PFSK-1 (cell line): ENCODE measurements at regions not wholly inside any gene's neighbourhood (a gene's known extent, or its start where the extent isn't known, plus 50 kb on each side); places are given as distances from the start of the nearest gene placed in this dataset.

Source experiments
- FOXP2 ChIP-seq: optimal IDR thresholded peaks from 2 replicates; pipeline ENCODE3; 2011; ENCODE audit warnings: borderline replicate concordance, control low read depth, inconsistent platforms; ENCODE audit not compliant: insufficient read depth; ENCODE audit errors: extremely low read length, extremely low read depth
- POLR2AphosphoS5 ChIP-seq: IDR thresholded peaks from 2 replicates; pipeline ENCODE4 v1.6.1; 2012; ENCODE audit warnings: low read depth, mild to moderate bottlenecking, control low read depth, low read length, moderate library complexity
- SIN3A ChIP-seq: IDR thresholded peaks from 2 replicates; pipeline ENCODE4 v1.6.1; 2012; ENCODE audit warnings: mild to moderate bottlenecking, low read length, moderate library complexity, borderline replicate concordance; ENCODE audit not compliant: insufficient read depth
- TAF1 ChIP-seq: IDR thresholded peaks from 2 replicates; pipeline ENCODE4 v1.6.1; 2012; ENCODE audit warnings: low read length, control low read depth, borderline replicate concordance; ENCODE audit not compliant: insufficient read depth
- TF ChIP-seq, protein P1 (sequence below), 2 experiments: IDR thresholded peaks; 2 replicates each; pipeline versions ENCODE4 v1.6.1 to v1.8.0; 2011 to 2012; ENCODE audit warnings: low read depth in 2 of 2, low read length in 2 of 2, control low read depth in 1 of 2, inconsistent platforms in 1 of 2, mild to moderate bottlenecking in 1 of 2, moderate library complexity in 1 of 2; ENCODE audit not compliant: insufficient read depth in 1 of 2

DNA sequence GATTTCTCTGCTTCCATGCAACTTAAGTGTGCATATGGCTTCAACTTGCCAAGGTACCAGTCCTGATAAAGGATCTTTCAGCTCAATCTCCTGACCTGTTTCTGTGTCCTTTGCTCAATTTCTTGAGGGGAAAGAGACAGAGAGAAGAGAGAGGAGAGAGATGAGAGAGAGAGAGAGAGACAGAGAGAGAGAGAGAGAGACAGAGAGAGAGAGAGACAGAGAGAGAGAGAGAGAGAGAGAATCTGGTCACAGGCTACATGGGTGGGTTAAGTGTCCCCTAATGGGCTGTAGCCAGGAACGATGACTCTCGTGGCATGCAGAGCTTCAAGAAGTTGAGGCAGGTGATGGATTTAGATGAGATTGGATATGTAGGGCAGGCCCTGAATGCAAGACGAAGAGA is 335.2 kb upstream of the PRKCQ start:
- no peak for TF ChIP-seq POLR2AphosphoS5
- TF ChIP-seq, protein P1, sequence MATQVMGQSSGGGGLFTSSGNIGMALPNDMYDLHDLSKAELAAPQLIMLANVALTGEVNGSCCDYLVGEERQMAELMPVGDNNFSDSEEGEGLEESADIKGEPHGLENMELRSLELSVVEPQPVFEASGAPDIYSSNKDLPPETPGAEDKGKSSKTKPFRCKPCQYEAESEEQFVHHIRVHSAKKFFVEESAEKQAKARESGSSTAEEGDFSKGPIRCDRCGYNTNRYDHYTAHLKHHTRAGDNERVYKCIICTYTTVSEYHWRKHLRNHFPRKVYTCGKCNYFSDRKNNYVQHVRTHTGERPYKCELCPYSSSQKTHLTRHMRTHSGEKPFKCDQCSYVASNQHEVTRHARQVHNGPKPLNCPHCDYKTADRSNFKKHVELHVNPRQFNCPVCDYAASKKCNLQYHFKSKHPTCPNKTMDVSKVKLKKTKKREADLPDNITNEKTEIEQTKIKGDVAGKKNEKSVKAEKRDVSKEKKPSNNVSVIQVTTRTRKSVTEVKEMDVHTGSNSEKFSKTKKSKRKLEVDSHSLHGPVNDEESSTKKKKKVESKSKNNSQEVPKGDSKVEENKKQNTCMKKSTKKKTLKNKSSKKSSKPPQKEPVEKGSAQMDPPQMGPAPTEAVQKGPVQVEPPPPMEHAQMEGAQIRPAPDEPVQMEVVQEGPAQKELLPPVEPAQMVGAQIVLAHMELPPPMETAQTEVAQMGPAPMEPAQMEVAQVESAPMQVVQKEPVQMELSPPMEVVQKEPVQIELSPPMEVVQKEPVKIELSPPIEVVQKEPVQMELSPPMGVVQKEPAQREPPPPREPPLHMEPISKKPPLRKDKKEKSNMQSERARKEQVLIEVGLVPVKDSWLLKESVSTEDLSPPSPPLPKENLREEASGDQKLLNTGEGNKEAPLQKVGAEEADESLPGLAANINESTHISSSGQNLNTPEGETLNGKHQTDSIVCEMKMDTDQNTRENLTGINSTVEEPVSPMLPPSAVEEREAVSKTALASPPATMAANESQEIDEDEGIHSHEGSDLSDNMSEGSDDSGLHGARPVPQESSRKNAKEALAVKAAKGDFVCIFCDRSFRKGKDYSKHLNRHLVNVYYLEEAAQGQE (IDR thresholded peaks at IDR 0.05; ENCODE audit: insufficient read depth in 1 of 2, low read depth in 2 of 2, low read length in 2 of 2): no peak
- TF ChIP-seq FOXP2: no peak
- TF ChIP-seq SIN3A: no peak
- no peak for TF ChIP-seq TAF1

DNA sequence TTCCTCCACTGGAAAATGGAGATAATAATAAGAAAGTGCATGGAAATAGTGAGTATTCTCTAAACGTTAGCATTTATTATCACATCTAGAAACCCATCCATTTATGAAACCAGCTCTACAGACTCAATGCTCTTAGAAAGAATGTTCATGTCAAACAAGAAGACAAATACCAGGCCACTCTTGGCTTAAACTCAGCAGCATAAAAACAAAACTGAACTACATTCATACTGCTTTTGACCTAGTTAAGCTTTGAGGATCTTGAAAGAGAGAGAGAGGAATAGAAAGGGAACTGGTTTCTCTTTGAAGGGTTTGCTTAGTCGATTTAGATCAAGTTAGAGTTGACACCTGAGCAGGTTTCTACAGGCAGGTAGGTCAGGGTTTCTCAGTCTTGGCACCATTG is 332.9 kb upstream of the PRKCQ start:
- no peak for TF ChIP-seq FOXP2
- TF ChIP-seq SIN3A: no peak
- no peak for TF ChIP-seq POLR2AphosphoS5
- TF ChIP-seq, protein P1 (IDR thresholded peaks at IDR 0.05; ENCODE audit: insufficient read depth in 1 of 2, low read depth in 2 of 2, low read length in 2 of 2): no peak
- no peak for TF ChIP-seq TAF1

DNA sequence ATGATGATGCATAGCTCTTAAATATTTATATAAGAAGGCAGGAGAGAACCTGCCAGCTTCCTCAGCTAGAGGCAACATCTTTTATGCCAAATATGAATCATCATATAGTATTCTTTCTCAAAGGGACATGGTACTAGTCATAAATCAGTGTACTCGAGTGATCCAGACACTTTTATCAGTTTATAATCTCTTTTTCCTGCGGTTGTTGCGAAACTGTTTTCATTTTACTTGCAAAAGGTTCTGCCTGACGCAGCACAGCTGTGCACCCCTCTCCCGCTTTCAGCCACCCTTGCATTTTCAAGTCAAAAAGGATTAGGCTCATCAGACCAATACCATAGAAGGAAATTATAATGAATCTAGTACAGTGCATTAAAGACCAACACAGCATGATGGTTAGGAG is 332.3 kb upstream of the PRKCQ start:
- TF ChIP-seq FOXP2 (no peak), POLR2AphosphoS5 (no peak), TAF1 (no peak), SIN3A (no peak)
- TF ChIP-seq, protein P1 (IDR thresholded peaks at IDR 0.05; ENCODE audit: insufficient read depth in 1 of 2, low read depth in 2 of 2, low read length in 2 of 2): no peak

DNA sequence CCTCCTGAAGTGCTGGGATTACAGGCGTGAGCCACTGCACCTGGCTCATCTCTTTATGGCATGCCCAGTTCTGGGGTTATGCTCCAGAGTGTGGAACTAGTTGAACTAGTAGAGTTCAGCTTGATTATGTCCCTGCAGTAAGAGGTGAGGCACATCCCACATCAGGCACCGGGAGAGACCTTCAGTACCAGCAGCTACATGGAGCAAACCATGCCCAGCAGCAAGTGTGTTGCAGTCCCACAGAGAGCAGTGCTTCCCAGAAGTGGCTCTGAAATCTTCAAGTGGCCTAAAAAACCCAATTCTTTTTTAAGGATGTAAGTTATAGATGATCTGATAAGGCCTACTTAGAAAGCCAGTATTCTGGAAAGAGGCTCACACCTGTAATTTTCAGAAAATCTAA is 331.9 kb upstream of the PRKCQ start:
- TF ChIP-seq, protein P1 (IDR thresholded peaks at IDR 0.05; ENCODE audit: insufficient read depth in 1 of 2, low read depth in 2 of 2, low read length in 2 of 2): no peak
- TF ChIP-seq POLR2AphosphoS5 (no peak), SIN3A (no peak), FOXP2 (no peak)

DNA sequence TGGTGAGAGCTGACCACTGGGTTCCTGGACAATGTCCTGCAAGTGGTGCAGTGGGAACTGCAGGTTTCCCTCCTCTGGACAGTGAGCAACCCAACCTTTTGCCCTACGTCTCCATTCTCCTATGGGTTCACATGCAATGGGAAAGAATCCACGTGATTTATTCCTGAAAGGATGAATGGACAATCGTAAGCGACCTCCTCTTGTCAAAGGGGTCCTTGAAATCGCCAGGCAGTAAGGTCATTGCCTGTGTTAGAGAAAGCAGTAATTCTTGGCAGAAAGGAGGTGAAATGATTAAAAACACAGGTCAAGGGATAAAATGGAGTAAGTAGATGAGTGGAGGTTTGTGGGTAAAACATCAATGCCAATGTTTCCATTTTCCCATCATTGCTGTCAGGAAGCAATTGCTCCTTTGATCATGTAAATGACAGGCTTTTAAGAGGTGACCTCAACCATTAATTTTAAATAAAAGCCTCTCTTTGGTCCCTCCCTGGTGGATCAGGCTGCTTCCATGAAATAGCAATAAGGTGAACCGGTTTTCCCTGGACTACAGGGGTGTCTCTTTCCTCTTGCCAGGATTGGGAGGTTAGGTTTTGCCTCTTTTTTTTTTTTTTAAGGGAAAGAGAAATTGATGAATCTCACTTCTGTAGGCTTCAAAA is 330.0 kb upstream of the PRKCQ start:
- TF ChIP-seq SIN3A: no peak
- TF ChIP-seq POLR2AphosphoS5: no peak
- TF ChIP-seq FOXP2: no peak
- TF ChIP-seq TAF1: no peak
- TF ChIP-seq, protein P1 (IDR thresholded peaks at IDR 0.05; ENCODE audit: insufficient read depth in 1 of 2, low read depth in 2 of 2, low read length in 2 of 2): no peak
